GM18499 (cell line): ENCODE measurements at regions not wholly inside any gene's neighbourhood (a gene's known extent, or its start where the extent isn't known, plus 50 kb on each side); places are given as distances from the start of the nearest gene placed in this dataset.

Experiments used
- ATAC-seq: cut with Tn5 transposase; IDR thresholded peaks from one replicate; pipeline ENCODE4 v1.9.1; 2021; ENCODE audit warnings: moderate number of reproducible peaks; ENCODE audit not compliant: insufficient read depth, unreplicated experiment

- no peak for ATAC-seq
Observed at GRCh38 chr1:10892138-10893065, 96.0 kb upstream of the CASZ1 start.

GRCh38 chr1:10895621-10896020, 99.2 kb upstream of the CASZ1 start:
- ATAC-seq = no peak

- ATAC-seq = no peak
Observed at GRCh38 chr1:10896673-10897072, 100.2 kb upstream of the CASZ1 start.

GRCh38 chr1:10897321-10897980, 101.0 kb upstream of the CASZ1 start:
- no peak for ATAC-seq

- ATAC-seq = no peak
Observed at GRCh38 chr1:10897981-10898728, 101.7 kb upstream of the CASZ1 start.

- no peak for ATAC-seq
Observed at GRCh38 chr1:10898921-10899320, 102.5 kb upstream of the CASZ1 start.

GRCh38 chr1:10899490-10900250, 103.2 kb upstream of the CASZ1 start:
- no peak for ATAC-seq

- ATAC-seq = no peak
Observed at GRCh38 chr1:10900251-10900651, 103.8 kb upstream of the CASZ1 start.

GRCh38 chr1:10900691-10901090, 104.2 kb upstream of the CASZ1 start:
- ATAC-seq = no peak

GRCh38 chr1:10901091-10901890, 104.8 kb upstream of the CASZ1 start:
- no peak for ATAC-seq

- ATAC-seq = no peak
Observed at GRCh38 chr1:10901891-10902805, 105.7 kb upstream of the CASZ1 start.

- ATAC-seq = no peak
Observed at GRCh38 chr1:10903421-10903820, 107.0 kb upstream of the CASZ1 start.

GRCh38 chr1:10903821-10904220, 107.4 kb upstream of the CASZ1 start:
- ATAC-seq = no peak

GRCh38 chr1:10904396-10905358, 107.8 kb upstream of the TARDBP start:
- ATAC-seq = no peak

GRCh38 chr1:10905841-10906655, 106.4 kb upstream of the TARDBP start:
- ATAC-seq = no peak

- no peak for ATAC-seq
Observed at GRCh38 chr1:10906866-10907519, 105.5 kb upstream of the TARDBP start.
